Tibial nerve (tissue), 4 donors: ENCODE measurements at regions not wholly inside any gene's neighbourhood (a gene's known extent, or its start where the extent isn't known, plus 50 kb on each side); places are given as distances from the start of the nearest gene placed in this dataset.

Experiments
- EP300 ChIP-seq, 2 donors: sonication (generic); formaldehyde crosslinking; IDR thresholded peaks; one replicate each; pipeline ENCODE4 v1.6.1; 2017; ENCODE audit warnings: antibody characterized with exemption in 2 of 2, mild to moderate bottlenecking in 1 of 2
- TF ChIP-seq, protein P1 (sequence below), 5 experiments: fragments of 200-600 bp in 3 of 5; fragments of 450-650 bp in 2 of 5; sonication (generic) in 3 of 5; IDR thresholded peaks; one replicate each; pipeline ENCODE4 v1.5.1; 2016 to 2019; ENCODE audit warnings: antibody characterized with exemption in 5 of 5, mild to moderate bottlenecking in 3 of 5, moderate library complexity in 2 of 5

DNA sequence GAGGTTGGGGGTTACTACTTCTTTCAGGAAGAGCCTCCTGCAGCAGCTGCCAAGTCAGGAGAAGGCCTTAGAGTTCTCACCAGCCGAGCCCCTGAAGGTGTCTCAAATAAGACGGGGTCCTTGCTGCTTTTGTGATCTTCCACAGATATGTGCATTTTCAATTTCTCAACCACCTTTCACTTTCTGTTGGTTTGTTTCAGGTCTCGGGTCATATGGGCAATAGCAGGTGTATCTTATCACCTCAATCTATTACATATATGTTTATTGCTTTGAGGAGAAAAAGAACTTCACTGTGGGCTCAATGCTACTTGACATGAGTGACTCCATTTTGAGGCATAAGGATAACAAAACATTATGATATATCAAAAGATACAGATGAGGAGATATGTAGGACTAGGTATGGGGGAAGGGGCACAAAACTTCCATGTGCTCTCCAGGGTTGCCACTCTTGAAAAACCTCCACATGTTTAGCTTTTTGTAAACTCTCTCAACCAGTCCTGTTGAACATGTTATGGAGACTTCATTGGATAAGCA lies 1171.4 kb upstream of the ADGRL2 start:
- TF ChIP-seq, protein P1, sequence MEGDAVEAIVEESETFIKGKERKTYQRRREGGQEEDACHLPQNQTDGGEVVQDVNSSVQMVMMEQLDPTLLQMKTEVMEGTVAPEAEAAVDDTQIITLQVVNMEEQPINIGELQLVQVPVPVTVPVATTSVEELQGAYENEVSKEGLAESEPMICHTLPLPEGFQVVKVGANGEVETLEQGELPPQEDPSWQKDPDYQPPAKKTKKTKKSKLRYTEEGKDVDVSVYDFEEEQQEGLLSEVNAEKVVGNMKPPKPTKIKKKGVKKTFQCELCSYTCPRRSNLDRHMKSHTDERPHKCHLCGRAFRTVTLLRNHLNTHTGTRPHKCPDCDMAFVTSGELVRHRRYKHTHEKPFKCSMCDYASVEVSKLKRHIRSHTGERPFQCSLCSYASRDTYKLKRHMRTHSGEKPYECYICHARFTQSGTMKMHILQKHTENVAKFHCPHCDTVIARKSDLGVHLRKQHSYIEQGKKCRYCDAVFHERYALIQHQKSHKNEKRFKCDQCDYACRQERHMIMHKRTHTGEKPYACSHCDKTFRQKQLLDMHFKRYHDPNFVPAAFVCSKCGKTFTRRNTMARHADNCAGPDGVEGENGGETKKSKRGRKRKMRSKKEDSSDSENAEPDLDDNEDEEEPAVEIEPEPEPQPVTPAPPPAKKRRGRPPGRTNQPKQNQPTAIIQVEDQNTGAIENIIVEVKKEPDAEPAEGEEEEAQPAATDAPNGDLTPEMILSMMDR (IDR thresholded peaks at IDR 0.05): no peak
- no peak for TF ChIP-seq EP300 (IDR thresholded peaks at IDR 0.05)
